ENCODE measurements at regions not wholly inside any gene's neighbourhood (a gene's known extent, or its start where the extent isn't known, plus 50 kb on each side); places are given as distances from the start of the nearest gene placed in this dataset.

DNA sequence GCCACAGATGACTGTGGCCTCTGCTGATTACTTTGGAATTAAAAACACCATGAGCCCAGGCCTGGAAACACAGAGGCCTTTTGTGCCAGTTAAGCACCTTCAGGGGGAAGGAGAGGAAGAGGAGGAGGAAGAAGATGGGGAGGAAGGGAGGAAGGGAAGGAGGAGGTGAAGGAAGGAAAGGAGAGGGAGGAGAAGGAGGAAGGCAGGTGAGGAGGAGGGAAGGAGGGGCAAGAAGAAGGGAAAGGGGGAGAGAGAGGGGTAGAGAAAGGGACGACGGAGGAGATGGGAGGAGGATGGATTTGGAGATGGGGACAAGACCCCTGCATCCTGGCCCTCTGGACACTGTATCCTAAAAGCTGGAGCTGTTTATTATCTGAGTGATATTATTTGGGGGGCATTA is 231.0 kb downstream of the UQCRFS1 start:
- Mint-ChIP-seq H3K4me3 (no peak overlapping the region), H3K4me1 (ENCODE audit: low read depth) (no peaks in the 10 kb centered on the region), H3K9me3 (no peaks in the 10 kb centered on the region), H3K36me3 (ENCODE audit: low read depth) (no peaks in the 10 kb centered on the region), H3K27me3 (ENCODE audit: low read depth) (no peaks in the 10 kb centered on the region), H3K27ac (no peak overlapping the region)
- DNase-seq (ENCODE audit: low spot score) = no peak

DNA sequence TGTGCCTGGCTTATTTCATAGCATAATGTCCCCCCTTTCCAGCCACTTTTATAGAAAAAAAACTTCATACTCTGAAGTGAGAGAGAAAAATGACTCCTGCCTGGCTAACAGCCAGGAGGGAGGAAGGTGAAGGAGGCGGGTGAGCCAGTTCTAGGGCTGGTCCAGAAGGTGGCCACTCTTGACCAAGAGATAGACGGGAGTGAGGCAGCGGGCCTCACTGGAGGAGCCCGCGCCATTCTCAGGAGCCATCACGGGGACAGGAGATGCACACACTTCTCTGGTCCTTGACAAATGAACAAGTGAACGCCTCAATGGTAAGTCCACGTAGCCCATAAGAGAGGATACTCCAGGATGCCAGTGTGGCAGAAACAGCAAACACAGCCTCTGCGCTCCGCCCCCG is 231.4 kb downstream of the UQCRFS1 start:
- H3K36me3 Mint-ChIP-seq (ENCODE audit: low read depth) = no peaks in the 10 kb centered on the region
- H3K27me3 Mint-ChIP-seq (ENCODE audit: low read depth) = no peaks in the 10 kb centered on the region
- DNase-seq (ENCODE audit: low spot score) = no peak
- H3K4me1 Mint-ChIP-seq (ENCODE audit: low read depth) = no peaks in the 10 kb centered on the region
- H3K4me3 Mint-ChIP-seq = no peak overlapping the region
- H3K27ac Mint-ChIP-seq = no peak overlapping the region
- no peaks in the 10 kb centered on the region for H3K9me3 Mint-ChIP-seq

DNA sequence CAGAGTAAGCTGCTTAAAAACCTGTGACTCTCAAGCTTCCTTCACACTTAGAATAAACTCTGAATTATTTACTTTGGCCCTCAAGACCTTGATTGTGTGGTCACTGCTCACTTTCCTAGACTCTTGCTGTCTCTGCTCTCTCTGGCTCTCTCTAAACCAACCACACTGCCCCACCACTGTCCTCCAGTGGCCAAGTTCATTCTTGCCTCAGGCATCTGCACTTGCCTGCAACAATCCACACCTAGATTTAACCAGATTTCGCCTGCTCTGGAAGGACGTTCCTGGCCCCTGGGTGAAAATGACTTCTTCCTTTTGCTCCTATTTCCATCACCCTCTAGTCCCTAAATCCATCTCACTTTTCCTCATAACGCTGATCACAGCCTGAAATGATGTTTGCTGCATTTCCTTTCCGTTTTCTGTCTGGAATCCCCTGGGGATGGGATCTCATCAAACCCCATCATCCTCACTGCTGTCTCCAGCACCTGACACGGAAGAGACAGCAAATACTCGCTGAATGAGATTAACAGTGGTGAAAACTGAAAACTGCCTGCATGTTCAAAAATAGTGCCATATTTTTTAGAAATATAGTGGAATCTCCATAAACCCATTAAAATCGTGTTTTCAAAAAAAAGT is 232.6 kb downstream of the UQCRFS1 start:
- no peaks in the 10 kb centered on the region for H3K27me3 Mint-ChIP-seq (ENCODE audit: low read depth)
- H3K4me1 Mint-ChIP-seq (ENCODE audit: low read depth) = no peaks in the 10 kb centered on the region
- DNase-seq (ENCODE audit: low spot score) = no peak
- H3K9me3 Mint-ChIP-seq = no peaks in the 10 kb centered on the region
- H3K36me3 Mint-ChIP-seq (ENCODE audit: low read depth) = no peaks in the 10 kb centered on the region
- H3K4me3 Mint-ChIP-seq = no peak overlapping the region
- no peak overlapping the region for H3K27ac Mint-ChIP-seq

DNA sequence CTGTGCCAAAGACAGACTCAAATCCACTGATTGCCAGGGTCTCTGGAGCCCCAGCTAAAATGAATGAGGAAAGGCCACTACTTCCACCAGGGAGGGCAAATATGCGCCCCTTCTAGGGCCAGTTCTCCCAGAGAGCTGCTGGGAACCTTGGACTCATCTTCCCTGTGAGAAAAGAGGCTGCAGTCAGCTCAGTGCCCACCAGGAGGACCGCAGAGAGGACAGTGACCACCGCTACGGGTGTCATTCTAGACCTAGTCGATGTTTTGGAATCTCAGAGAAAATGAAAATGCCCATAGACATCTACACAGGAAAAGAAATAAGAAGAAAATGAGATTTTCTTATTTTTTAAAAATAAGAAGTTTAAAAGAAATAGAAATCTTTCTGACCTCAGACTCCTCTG is 235.1 kb downstream of the UQCRFS1 start:
- H3K4me1 Mint-ChIP-seq (ENCODE audit: low read depth) = no peaks in the 10 kb centered on the region
- no peaks in the 10 kb centered on the region for H3K27me3 Mint-ChIP-seq (ENCODE audit: low read depth)
- no peaks in the 10 kb centered on the region for H3K9me3 Mint-ChIP-seq
- no peak for DNase-seq (ENCODE audit: low spot score)
- H3K27ac Mint-ChIP-seq = no peak overlapping the region
- H3K4me3 Mint-ChIP-seq = no peak overlapping the region
- no peaks in the 10 kb centered on the region for H3K36me3 Mint-ChIP-seq (ENCODE audit: low read depth)

DNA sequence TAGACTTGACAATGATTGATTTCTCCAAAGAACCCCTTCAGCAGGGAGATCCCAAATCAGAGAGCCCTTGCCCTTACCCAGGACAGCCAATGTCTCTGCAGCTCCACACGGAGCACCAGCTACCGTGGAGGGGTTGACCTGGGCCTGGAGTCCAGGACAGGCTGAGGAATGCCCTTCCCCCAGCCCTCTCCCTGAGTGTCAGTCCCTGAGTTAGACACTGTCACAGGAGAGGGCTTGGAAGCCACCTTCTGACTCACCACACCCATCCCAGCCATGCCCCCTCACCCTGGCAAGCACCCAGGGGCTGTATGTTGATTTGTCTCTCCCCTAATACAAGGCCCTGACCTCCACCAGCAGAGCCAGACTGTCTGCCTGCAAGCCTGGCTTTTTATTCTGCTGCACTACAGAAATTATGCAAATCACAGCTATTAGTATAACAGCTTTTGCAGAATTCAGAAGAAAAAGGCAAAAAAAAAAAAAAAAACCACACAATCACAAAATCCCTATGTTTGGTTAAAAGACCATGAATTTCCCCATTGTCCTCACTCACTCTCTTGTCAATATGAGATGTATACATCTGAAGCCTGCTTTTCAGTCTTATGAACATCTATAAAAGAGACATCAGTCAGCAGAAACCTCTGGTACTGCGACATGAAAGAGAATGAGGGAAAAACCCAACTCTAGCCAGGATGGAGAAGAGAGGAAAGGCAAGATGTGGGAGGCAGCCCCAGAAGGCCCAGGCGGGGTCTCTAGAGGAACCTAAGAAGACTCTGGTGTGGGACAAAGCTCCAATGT is 240.7 kb downstream of the UQCRFS1 start:
- Mint-ChIP-seq H3K27ac (no peak overlapping the region), H3K4me3 (no peak overlapping the region), H3K4me1 (ENCODE audit: low read depth) (no peaks in the 10 kb centered on the region), H3K27me3 (ENCODE audit: low read depth) (no peaks in the 10 kb centered on the region), H3K36me3 (ENCODE audit: low read depth) (no peaks in the 10 kb centered on the region), H3K9me3 (no peaks in the 10 kb centered on the region)
- DNase-seq (ENCODE audit: low spot score) = no peak

DNA sequence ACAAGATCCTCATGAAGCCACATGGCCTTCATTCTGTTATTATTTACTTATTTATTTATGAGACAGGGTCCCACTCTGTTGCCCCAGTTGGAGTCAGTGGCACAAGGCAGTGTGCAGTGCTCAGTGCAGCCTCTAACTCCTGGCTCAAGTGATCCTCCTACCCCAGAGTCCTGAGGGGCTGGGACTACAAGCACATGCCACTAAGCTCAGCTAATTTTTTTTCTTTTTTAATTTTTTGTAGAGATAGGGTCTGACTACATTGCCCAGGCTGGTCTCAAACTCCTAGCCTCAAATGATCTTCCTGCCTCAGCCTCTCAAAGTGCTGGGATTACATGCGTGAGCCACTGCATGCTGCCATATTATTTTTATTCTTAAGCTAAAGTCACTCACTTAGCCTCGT is 241.4 kb downstream of the UQCRFS1 start:
- no peaks in the 10 kb centered on the region for H3K9me3 Mint-ChIP-seq
- no peaks in the 10 kb centered on the region for H3K27me3 Mint-ChIP-seq (ENCODE audit: low read depth)
- H3K4me3 Mint-ChIP-seq = no peak overlapping the region
- H3K4me1 Mint-ChIP-seq (ENCODE audit: low read depth) = no peaks in the 10 kb centered on the region
- H3K27ac Mint-ChIP-seq = no peak overlapping the region
- H3K36me3 Mint-ChIP-seq (ENCODE audit: low read depth) = no peaks in the 10 kb centered on the region
- DNase-seq (ENCODE audit: low spot score) = no peak

DNA sequence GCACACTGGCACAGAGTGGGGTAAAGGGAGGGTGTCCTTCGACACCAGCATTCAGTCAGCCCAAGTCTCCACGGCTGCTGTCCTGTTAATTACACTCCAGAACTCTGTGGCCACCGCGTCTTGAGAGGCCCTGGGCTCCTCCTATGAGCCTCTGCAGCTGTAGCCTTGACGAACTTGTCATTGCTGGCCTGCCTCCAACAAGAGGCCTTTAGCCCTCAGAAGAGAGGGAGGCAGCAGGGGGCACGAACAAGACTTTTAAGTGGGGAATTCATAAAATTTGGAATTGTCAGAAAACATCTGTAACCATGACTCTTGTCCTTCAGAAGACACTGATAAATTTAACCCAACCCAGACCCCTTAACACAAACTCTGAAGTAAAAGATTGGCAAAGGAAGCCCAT is 241.9 kb downstream of the UQCRFS1 start:
- no peak for DNase-seq (ENCODE audit: low spot score)
- Mint-ChIP-seq H3K4me1 (ENCODE audit: low read depth) (no peaks in the 10 kb centered on the region), H3K36me3 (ENCODE audit: low read depth) (no peaks in the 10 kb centered on the region), H3K27me3 (ENCODE audit: low read depth) (no peaks in the 10 kb centered on the region), H3K4me3 (no peak overlapping the region), H3K27ac (no peak overlapping the region), H3K9me3 (no peaks in the 10 kb centered on the region)

DNA sequence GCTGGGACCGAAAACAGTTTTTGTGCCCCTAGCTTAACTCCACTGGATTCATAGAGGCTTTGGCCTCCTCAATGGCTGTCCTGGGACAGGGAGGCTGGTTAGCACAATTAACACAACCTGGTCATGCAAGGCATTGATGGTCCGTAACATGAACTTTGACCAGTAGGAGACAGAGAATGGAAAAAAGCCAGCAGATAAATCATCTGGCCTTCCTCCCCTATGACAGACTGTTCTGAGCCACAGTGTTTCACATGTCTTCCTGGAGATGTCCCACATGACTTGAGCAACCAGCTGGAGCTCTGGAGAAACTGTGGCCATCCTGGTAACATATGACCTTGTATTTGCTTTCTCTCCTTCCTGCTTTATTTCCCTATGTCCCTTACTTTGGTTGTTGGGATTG is 244.2 kb downstream of the UQCRFS1 start:
- H3K27ac Mint-ChIP-seq = no peak overlapping the region
- no peaks in the 10 kb centered on the region for H3K36me3 Mint-ChIP-seq (ENCODE audit: low read depth)
- no peak for DNase-seq (ENCODE audit: low spot score)
- H3K9me3 Mint-ChIP-seq = no peaks in the 10 kb centered on the region
- H3K4me3 Mint-ChIP-seq = no peak overlapping the region
- H3K27me3 Mint-ChIP-seq (ENCODE audit: low read depth) = no peaks in the 10 kb centered on the region
- no peaks in the 10 kb centered on the region for H3K4me1 Mint-ChIP-seq (ENCODE audit: low read depth)

DNA sequence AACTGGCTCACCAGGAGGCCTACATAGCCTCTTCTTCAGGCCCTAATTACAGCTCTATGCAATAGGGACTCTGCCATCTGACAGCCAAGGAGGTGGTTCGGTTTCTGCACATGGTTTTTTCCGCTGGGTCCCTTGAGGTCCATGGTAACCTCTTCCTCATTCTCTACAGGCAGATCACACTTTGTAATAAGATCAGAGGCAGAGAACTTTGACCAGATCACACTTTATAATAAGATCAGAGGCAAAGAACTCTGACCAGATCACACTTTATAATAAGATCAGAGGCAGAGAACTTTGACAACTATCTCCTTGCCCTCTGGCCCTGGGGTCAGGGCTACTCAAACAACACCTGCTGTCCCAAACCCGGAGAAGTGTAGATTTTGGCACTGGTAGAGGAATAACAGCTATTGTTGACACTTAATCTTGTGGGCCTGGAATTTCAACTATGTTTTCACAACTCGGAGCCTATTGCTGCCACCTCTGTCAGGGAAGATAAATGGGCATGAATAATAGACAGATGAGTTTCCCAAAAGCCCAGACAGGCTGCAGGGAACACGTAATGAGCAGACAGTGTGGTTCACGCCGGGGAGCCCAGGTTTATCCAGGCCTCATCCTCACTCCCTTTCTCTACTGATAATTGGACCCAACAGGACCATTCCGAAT is 246.1 kb downstream of the UQCRFS1 start:
- no peaks in the 10 kb centered on the region for H3K4me1 Mint-ChIP-seq (ENCODE audit: low read depth)
- no peaks in the 10 kb centered on the region for H3K27me3 Mint-ChIP-seq (ENCODE audit: low read depth)
- H3K9me3 Mint-ChIP-seq = no peaks in the 10 kb centered on the region
- H3K36me3 Mint-ChIP-seq (ENCODE audit: low read depth) = no peaks in the 10 kb centered on the region
- no peak for DNase-seq (ENCODE audit: low spot score)
- H3K27ac Mint-ChIP-seq = no peak overlapping the region
- no peak overlapping the region for H3K4me3 Mint-ChIP-seq

DNA sequence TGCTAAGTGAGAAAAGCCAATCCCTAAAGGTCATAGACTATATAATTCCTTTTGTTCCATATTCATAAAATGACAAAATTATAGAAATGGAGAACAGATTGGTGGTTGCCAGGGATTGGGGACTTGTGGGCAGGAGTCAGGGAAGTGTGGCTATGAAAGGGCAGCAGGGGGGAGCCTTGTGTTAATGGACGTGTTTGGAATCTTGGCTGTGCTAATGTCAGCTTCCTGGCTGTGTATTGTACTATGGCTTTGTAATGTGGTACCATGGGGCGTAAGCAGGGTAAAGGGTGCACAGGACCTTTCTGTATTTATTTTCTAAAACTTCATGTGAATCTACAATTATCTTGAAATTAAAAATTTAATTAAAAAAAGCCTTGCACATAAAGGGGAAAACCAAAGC is 248.5 kb downstream of the UQCRFS1 start:
- no peaks in the 10 kb centered on the region for H3K4me1 Mint-ChIP-seq (ENCODE audit: low read depth)
- H3K9me3 Mint-ChIP-seq = no peaks in the 10 kb centered on the region
- no peak overlapping the region for H3K27ac Mint-ChIP-seq
- no peaks in the 10 kb centered on the region for H3K36me3 Mint-ChIP-seq (ENCODE audit: low read depth)
- DNase-seq (ENCODE audit: low spot score) = no peak
- H3K4me3 Mint-ChIP-seq = no peak overlapping the region
- H3K27me3 Mint-ChIP-seq (ENCODE audit: low read depth) = no peaks in the 10 kb centered on the region

DNA sequence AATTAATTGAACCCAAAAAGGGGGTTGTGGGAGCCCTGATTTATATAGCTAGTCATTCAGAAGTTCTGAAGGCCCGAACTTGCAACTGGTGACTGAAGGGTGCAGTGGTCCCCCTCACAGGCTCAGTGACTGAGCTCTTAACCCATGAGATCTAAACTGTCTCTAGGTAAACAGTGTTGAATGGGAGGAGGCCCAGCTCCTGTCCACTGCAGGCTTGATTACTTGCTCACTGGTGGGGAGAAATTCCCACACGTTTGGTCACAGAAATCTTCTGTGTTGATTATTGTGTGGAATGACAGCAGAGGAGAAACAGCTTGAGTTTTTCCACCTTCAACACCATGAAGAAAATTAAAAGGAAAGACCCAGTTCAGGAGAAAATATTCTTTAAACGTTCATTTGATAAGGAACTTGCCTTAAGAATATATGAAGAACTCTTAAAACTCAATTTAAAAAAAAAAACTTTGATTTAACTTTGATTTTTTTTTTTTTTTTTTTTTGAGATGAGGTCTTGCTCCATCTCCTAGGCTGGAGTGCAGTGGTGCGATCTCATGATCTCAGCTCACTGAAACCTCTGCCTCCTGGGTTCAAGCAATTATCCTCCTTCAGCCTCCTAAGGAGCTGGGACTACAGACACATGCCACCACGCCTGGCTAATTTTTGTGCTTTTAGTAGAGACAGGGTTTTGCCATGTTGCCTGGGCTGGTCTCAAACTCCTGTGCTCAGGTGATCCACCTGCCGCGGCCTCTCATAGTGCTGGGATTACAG is 249.3 kb downstream of the UQCRFS1 start:
- Mint-ChIP-seq H3K27me3 (ENCODE audit: low read depth) (no peaks in the 10 kb centered on the region), H3K9me3 (no peaks in the 10 kb centered on the region), H3K4me1 (ENCODE audit: low read depth) (no peaks in the 10 kb centered on the region), H3K4me3 (no peak overlapping the region), H3K27ac (no peak overlapping the region), H3K36me3 (ENCODE audit: low read depth) (no peaks in the 10 kb centered on the region)
- no peak for DNase-seq (ENCODE audit: low spot score)

DNA sequence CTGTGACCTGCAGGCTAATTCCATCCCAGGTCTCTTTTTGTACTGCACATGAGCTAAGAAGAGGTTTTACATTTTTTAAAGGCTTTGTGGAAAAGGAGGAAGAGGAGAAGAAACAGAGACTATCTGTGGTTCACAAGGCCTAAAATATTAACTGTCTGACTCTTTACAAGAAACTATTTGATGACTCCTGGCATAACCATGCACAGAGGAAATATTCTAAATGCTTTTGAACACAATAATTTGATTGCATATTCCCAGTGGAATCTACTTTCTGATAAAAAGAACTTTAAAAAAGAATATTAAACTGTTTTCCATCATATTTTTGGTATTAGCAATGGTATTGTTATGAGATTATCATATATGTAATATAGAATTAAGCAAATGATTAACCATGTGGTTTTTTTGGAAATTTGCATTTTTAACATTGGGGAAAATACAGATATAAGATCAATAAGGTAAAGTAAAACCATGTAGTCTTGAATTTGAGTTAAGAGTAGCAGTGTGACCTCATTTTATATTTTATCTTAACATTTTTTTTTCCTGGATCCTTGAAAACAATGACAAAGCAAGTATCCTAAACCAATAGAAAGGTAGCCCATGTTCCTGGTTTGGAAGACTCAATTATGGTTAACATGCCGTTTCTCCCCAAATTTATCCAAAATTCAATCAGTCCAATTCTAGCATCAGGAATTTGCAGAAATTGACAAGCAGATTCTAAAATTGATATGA is 251.0 kb downstream of the UQCRFS1 start:
- no peaks in the 10 kb centered on the region for H3K9me3 Mint-ChIP-seq
- no peak overlapping the region for H3K27ac Mint-ChIP-seq
- no peak overlapping the region for H3K4me3 Mint-ChIP-seq
- no peaks in the 10 kb centered on the region for H3K36me3 Mint-ChIP-seq (ENCODE audit: low read depth)
- H3K4me1 Mint-ChIP-seq (ENCODE audit: low read depth) = no peaks in the 10 kb centered on the region
- no peaks in the 10 kb centered on the region for H3K27me3 Mint-ChIP-seq (ENCODE audit: low read depth)
- no peak for DNase-seq (ENCODE audit: low spot score)

DNA sequence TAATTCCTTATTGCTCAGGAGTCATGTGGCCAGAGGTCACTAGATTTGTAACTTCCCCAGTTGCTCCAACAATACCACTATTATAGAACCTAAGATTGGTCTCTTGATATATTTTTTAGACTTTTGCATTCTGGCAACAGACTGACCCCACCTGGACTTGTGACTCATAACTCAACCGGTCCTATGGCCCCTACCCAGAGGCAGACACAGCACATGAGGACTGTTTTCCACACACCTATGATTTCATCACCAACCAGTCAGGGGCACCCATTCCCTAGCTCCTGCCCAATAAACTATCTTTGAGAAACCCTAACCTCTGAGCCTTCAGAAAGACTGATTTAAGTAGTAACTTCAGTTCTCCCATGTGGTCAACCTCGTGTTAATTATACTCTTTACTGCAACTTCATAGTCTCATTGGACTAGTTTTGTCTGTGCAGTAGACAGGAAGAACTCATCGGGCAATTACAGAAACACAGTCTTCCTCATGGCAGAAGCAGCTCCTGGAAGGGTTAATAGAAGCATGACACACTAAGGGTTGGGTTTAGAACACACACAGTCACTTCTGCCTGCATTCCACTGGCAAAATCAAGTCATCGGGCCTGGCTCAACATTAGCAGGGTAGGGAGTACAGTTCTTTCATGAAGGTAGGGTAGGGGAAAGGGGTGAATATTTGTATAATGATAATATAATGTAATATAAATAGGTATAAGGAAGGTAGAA is 251.8 kb downstream of the UQCRFS1 start:
- H3K9me3 Mint-ChIP-seq = no peaks in the 10 kb centered on the region
- no peaks in the 10 kb centered on the region for H3K27me3 Mint-ChIP-seq (ENCODE audit: low read depth)
- H3K36me3 Mint-ChIP-seq (ENCODE audit: low read depth) = no peaks in the 10 kb centered on the region
- no peak overlapping the region for H3K4me3 Mint-ChIP-seq
- no peak overlapping the region for H3K27ac Mint-ChIP-seq
- H3K4me1 Mint-ChIP-seq (ENCODE audit: low read depth) = no peaks in the 10 kb centered on the region
- DNase-seq (ENCODE audit: low spot score) = no peak
